ENCODE measurements at regions not wholly inside any gene's neighbourhood (a gene's known extent, or its start where the extent isn't known, plus 50 kb on each side); places are given as distances from the start of the nearest gene placed in this dataset.

GRCh38 chr3:53965291-53965690, 73.6 kb upstream of the SELENOK start:
- no peaks in the 10 kb centered on the region for H3K27me3 Mint-ChIP-seq (ENCODE audit: low read depth)
- no peak for DNase-seq (ENCODE audit: low read depth, low spot score)
- no peaks in the 10 kb centered on the region for H3K4me1 Mint-ChIP-seq
- H3K36me3 Mint-ChIP-seq (ENCODE audit: low read depth), result no peaks in the 10 kb centered on the region
- no peak overlapping the region for H3K27ac Mint-ChIP-seq (ENCODE audit: unreplicated experiment)
- H3K9me3 Mint-ChIP-seq, result peaks cover 9% of the 10 kb centered on the region
- TF ChIP-seq CTCF (conservative IDR thresholded peaks at IDR 0.05), result no peak
- no peak overlapping the region for H3K4me3 Mint-ChIP-seq

GRCh38 chr3:53957831-53958230, 66.2 kb upstream of the SELENOK start:
- Mint-ChIP-seq H3K4me1 (no peaks in the 10 kb centered on the region), H3K27me3 (ENCODE audit: low read depth) (peaks cover 4% of the 10 kb centered on the region), H3K9me3 (peaks cover 5% of the 10 kb centered on the region), H3K27ac (ENCODE audit: unreplicated experiment) (no peak overlapping the region), H3K4me3 (no peak overlapping the region), H3K36me3 (ENCODE audit: low read depth) (no peaks in the 10 kb centered on the region)
- no peak for DNase-seq (ENCODE audit: low read depth, low spot score)
- no peak for TF ChIP-seq CTCF (conservative IDR thresholded peaks at IDR 0.05)

GRCh38 chr3:53956586-53956985, 64.9 kb upstream of the SELENOK start:
- Mint-ChIP-seq H3K36me3 (ENCODE audit: low read depth) (no peaks in the 10 kb centered on the region), H3K4me3 (no peak overlapping the region), H3K27ac (ENCODE audit: unreplicated experiment) (no peak overlapping the region), H3K4me1 (no peaks in the 10 kb centered on the region), H3K9me3 (peaks cover 5% of the 10 kb centered on the region), H3K27me3 (ENCODE audit: low read depth) (peaks cover 7% of the 10 kb centered on the region)
- no peak for DNase-seq (ENCODE audit: low read depth, low spot score)
- no peak for TF ChIP-seq CTCF (conservative IDR thresholded peaks at IDR 0.05)

- Mint-ChIP-seq H3K4me3 (no peak overlapping the region), H3K4me1 (no peaks in the 10 kb centered on the region), H3K27me3 (ENCODE audit: low read depth) (peaks cover 12% of the 10 kb centered on the region), H3K9me3 (peaks cover 13% of the 10 kb centered on the region), H3K27ac (ENCODE audit: unreplicated experiment) (no peak overlapping the region), H3K36me3 (ENCODE audit: low read depth) (peaks cover 5% of the 10 kb centered on the region)
- DNase-seq (ENCODE audit: low read depth, low spot score), result no peak
- TF ChIP-seq CTCF (conservative IDR thresholded peaks at IDR 0.05), result no peak
Measured at GRCh38 chr3:53949541-53949940, 57.9 kb upstream of the SELENOK start.

- H3K36me3 Mint-ChIP-seq (ENCODE audit: low read depth), result peaks cover 5% of the 10 kb centered on the region
- no peak overlapping the region for H3K4me3 Mint-ChIP-seq
- H3K27ac Mint-ChIP-seq (ENCODE audit: unreplicated experiment), result no peak overlapping the region
- H3K9me3 Mint-ChIP-seq, result peaks cover 13% of the 10 kb centered on the region
- DNase-seq (ENCODE audit: low read depth, low spot score), result no peak
- peaks cover 8% of the 10 kb centered on the region for H3K27me3 Mint-ChIP-seq (ENCODE audit: low read depth)
- no peaks in the 10 kb centered on the region for H3K4me1 Mint-ChIP-seq
- TF ChIP-seq CTCF (conservative IDR thresholded peaks at IDR 0.05), result no peak
Measured at GRCh38 chr3:53948174-53948573, 56.5 kb upstream of the SELENOK start.

GRCh38 chr3:53944028-53944427, 52.4 kb upstream of the SELENOK start:
- H3K4me3 Mint-ChIP-seq, result no peak overlapping the region

More at GRCh38 chr3:53944028-53944427, 52.4 kb upstream of the SELENOK start:
- H3K27me3 Mint-ChIP-seq (ENCODE audit: low read depth), result no peaks in the 10 kb centered on the region
- TF ChIP-seq CTCF (conservative IDR thresholded peaks at IDR 0.05), result no peak
- peaks cover 13% of the 10 kb centered on the region for H3K9me3 Mint-ChIP-seq
- no peaks in the 10 kb centered on the region for H3K4me1 Mint-ChIP-seq
- H3K27ac Mint-ChIP-seq (ENCODE audit: unreplicated experiment), result no peak overlapping the region
- DNase-seq (ENCODE audit: low read depth, low spot score), result no peak
- H3K36me3 Mint-ChIP-seq (ENCODE audit: low read depth), result peaks cover 5% of the 10 kb centered on the region
